Smooth muscle cell (in vitro differentiated cells): ENCODE measurements at regions not wholly inside any gene's neighbourhood (a gene's known extent, or its start where the extent isn't known, plus 50 kb on each side); places are given as distances from the start of the nearest gene placed in this dataset.
A peak's percentile ranks its signal among the peaks of the same experiment; 100 is the strongest.
"Not testable (repeated sequence)": the region's sequence is repeated elsewhere in the genome, so short reads cannot be mapped to it uniquely, and the experiment has no call there.

Experiments
- DNase-seq: peaks from one replicate; lab custom pipeline; 2025; ENCODE audit not compliant: unreplicated experiment; lab: John Stamatoyannopoulos, UW
- H2AFZ ChIP-seq: fragments of 200-600 bp; sonication (generic); 2 replicates; pipeline ENCODE4 v1.6.0; 2016; ENCODE audit warnings: antibody characterized with exemption, low read depth, mild to moderate bottlenecking
- H3F3A ChIP-seq: fragments of 200-600 bp; sonication (generic); 2 replicates; pipeline ENCODE4 v1.6.0; 2017; ENCODE audit warnings: antibody characterized with exemption, low read depth
- H3K27ac ChIP-seq: fragments of 200-600 bp; sonication (generic); 2 replicates; pipeline ENCODE4 v1.5.1; 2016; ENCODE audit warnings: low read depth, mild to moderate bottlenecking
- H3K27me3 ChIP-seq: fragments of 200-600 bp; sonication (generic); 2 replicates; pipeline ENCODE4 v1.6.1; 2016; ENCODE audit warnings: low read depth, mild to moderate bottlenecking
- H3K36me3 ChIP-seq: fragments of 200-600 bp; sonication (generic); 2 replicates; pipeline ENCODE4 v1.5.1; 2016; ENCODE audit warnings: low read depth
- H3K4me1 ChIP-seq: fragments of 200-600 bp; sonication (generic); 2 replicates; pipeline ENCODE4 v1.5.1; 2016; ENCODE audit warnings: low read depth
- H3K4me2 ChIP-seq: fragments of 200-600 bp; sonication (generic); 2 replicates; pipeline ENCODE4 v1.6.0; 2016; ENCODE audit warnings: mild to moderate bottlenecking
- H3K4me3 ChIP-seq: fragments of 200-600 bp; sonication (generic); 2 replicates; pipeline ENCODE4 v1.5.1; 2016; ENCODE audit warnings: mild to moderate bottlenecking
- H3K79me2 ChIP-seq: fragments of 200-600 bp; sonication (generic); 2 replicates; pipeline ENCODE4 v1.6.0; 2016; ENCODE audit warnings: low read depth, mild to moderate bottlenecking
- H3K9ac ChIP-seq: fragments of 200-600 bp; sonication (generic); 2 replicates; pipeline ENCODE4 v1.6.0; 2016; ENCODE audit warnings: low read depth
- H3K9me3 ChIP-seq: fragments of 200-600 bp; sonication (generic); replicated peaks from 2 replicates; pipeline ENCODE4 v1.5.1; 2016; ENCODE audit warnings: low read depth
- H4K20me1 ChIP-seq: fragments of 200-600 bp; sonication (generic); 2 replicates; pipeline ENCODE4 v1.6.0; 2016; ENCODE audit warnings: low read depth
- WGBS: methylation state at CpG from one replicate; pipeline ENCODE4 v1.1.7; 2016; ENCODE audit warnings: low lambda C conversion rate; 5-methylcytosine and 5-hydroxymethylcytosine counted together
- TF ChIP-seq, protein P1 (sequence below): fragments of 200-600 bp; sonication (generic); IDR thresholded peaks from 2 replicates; pipeline ENCODE4 v1.5.1; 2017; ENCODE audit warnings: borderline replicate concordance, mild to moderate bottlenecking, antibody characterized with exemption; ENCODE audit not compliant: insufficient read depth, poor library complexity, severe bottlenecking

DNA sequence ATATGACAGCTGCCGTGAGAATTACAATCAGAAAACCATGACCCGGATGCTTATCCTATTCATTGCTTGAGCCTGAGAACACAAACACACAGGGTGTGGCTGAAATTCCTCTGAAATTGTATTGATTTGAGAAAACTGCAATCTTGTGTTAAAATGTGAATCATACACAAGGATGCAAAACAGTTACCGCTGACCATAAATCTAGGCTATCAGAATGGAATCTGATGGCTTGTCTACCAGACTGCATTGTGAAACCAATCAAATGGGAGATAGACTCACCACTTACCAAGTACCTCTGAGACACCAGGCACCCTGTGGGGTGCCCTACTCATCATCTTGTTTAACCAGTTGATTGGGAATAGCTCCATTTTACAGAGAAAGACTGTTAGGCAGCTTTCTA, 188.7 kb upstream of the MSX2 start:
- 62% methylated on average over 3 of the region's 3 CpGs for WGBS
- peaks cover 18% of the 10 kb centered on the region for H3F3A ChIP-seq
- H3K9ac ChIP-seq = peak overlapping the region; percentile 17
- H2AFZ ChIP-seq = no peak overlapping the region
- peak overlapping the region; percentile 96 for H3K27ac ChIP-seq
- no peaks in the 10 kb centered on the region for H3K79me2 ChIP-seq
- peaks cover 49% of the 10 kb centered on the region for H3K4me1 ChIP-seq
- peak overlapping the region; percentile 77 for H3K4me2 ChIP-seq
- TF ChIP-seq, protein P1, sequence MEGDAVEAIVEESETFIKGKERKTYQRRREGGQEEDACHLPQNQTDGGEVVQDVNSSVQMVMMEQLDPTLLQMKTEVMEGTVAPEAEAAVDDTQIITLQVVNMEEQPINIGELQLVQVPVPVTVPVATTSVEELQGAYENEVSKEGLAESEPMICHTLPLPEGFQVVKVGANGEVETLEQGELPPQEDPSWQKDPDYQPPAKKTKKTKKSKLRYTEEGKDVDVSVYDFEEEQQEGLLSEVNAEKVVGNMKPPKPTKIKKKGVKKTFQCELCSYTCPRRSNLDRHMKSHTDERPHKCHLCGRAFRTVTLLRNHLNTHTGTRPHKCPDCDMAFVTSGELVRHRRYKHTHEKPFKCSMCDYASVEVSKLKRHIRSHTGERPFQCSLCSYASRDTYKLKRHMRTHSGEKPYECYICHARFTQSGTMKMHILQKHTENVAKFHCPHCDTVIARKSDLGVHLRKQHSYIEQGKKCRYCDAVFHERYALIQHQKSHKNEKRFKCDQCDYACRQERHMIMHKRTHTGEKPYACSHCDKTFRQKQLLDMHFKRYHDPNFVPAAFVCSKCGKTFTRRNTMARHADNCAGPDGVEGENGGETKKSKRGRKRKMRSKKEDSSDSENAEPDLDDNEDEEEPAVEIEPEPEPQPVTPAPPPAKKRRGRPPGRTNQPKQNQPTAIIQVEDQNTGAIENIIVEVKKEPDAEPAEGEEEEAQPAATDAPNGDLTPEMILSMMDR = no peak
- H4K20me1 ChIP-seq = no peaks in the 10 kb centered on the region
- H3K27me3 ChIP-seq = no peaks in the 10 kb centered on the region
- DNase-seq = no peak
- H3K36me3 ChIP-seq = no peaks in the 10 kb centered on the region
- no peak overlapping the region for H3K4me3 ChIP-seq
- no peaks in the 10 kb centered on the region for H3K9me3 ChIP-seq

DNA sequence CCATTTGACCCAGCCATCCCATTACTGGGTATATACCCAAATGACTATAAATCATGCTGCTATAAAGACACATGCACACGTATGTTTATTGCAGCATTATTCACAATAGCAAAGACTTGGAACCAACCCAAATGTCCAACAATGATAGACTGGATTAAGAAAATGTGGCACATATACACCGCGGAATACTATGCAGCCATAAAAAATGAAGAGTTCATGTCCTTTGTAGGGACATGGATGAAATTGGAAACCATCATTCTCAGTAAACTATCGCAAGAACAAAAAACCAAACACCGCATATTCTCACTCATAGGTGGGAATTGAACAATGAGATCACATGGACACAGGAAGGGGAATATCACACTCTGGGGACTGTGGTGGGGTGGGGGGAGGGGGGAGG, 184.6 kb upstream of the MSX2 start:
- H3K27ac ChIP-seq, H3K9me3 ChIP-seq, H4K20me1 ChIP-seq, H3F3A ChIP-seq, H3K79me2 ChIP-seq, H3K36me3 ChIP-seq, H3K4me2 ChIP-seq, DNase-seq, H3K9ac ChIP-seq, H3K4me3 ChIP-seq, H2AFZ ChIP-seq, H3K27me3 ChIP-seq: not testable (repeated sequence)
- H3K4me1 ChIP-seq = peaks cover 20% of the 10 kb centered on the region
- 98% methylated on average over 4 of the region's 5 CpGs for WGBS

DNA sequence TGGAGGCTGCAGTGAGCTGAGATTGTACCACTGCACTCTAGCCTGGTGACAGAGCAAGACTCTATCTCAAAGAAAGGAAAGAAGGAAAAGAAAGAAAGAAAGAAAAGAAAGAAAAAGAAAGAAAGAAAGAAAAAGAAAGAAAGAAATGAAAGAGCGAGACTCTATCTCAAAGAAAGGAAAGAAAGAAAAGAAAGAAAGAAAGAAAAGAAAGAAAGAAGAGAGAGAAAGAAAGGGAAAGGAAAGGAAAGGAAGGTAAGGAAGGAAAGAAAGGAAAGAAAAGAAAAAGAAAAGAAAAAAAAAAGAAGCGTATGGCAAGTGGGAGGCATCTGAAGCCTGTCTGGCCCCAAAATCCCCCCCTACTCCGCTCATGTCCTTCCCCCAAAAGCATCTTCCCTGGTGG, 182.3 kb upstream of the MSX2 start:
- H3K27me3 ChIP-seq = no peaks in the 10 kb centered on the region
- H3F3A ChIP-seq = no peaks in the 10 kb centered on the region
- TF ChIP-seq, protein P1 = no peak
- H3K4me2 ChIP-seq = no peak overlapping the region
- no peak for DNase-seq
- no peak overlapping the region for H3K4me3 ChIP-seq
- no peak overlapping the region for H3K27ac ChIP-seq
- no peak overlapping the region for H2AFZ ChIP-seq
- no peaks in the 10 kb centered on the region for H3K9me3 ChIP-seq
- H4K20me1 ChIP-seq = no peaks in the 10 kb centered on the region
- 85% methylated on average over 3 of the region's 3 CpGs for WGBS
- H3K9ac ChIP-seq = no peak overlapping the region
- no peaks in the 10 kb centered on the region for H3K79me2 ChIP-seq
- no peaks in the 10 kb centered on the region for H3K4me1 ChIP-seq
- no peaks in the 10 kb centered on the region for H3K36me3 ChIP-seq

DNA sequence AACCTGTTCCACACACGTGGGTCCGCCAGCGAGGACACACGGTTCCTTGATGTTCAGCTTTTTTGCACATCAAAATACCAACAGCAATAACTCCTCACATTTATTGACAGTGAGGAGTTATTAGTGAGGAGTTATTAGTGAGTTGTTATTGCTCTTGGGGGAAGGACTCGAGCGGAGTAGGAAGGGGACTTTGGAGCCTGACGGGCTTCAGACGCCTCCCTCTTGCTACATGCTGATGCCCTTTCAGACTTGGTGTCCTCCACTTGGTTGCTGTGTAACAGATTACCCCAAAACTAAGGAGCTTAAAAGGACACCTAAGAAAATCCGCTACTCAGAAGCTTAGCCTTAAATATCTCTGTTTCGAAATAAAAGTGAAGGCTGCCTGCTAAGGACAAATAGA, 181.9 kb upstream of the MSX2 start:
- Histone ChIP-seq H3F3A (no peaks in the 10 kb centered on the region), H3K4me3 (no peak overlapping the region), H3K27me3 (no peaks in the 10 kb centered on the region), H3K4me1 (no peaks in the 10 kb centered on the region), H2AFZ (no peak overlapping the region), H4K20me1 (no peaks in the 10 kb centered on the region), H3K9me3 (no peaks in the 10 kb centered on the region), H3K27ac (no peak overlapping the region), H3K79me2 (no peaks in the 10 kb centered on the region), H3K4me2 (no peak overlapping the region), H3K36me3 (no peaks in the 10 kb centered on the region), H3K9ac (no peak overlapping the region)
- TF ChIP-seq, protein P1 = no peak
- DNase-seq = no peak
- 94% methylated on average over 10 of the region's 10 CpGs for WGBS
